ENCODE measurements at regions not wholly inside any gene's neighbourhood (a gene's known extent, or its start where the extent isn't known, plus 50 kb on each side); places are given as distances from the start of the nearest gene placed in this dataset.

DNA sequence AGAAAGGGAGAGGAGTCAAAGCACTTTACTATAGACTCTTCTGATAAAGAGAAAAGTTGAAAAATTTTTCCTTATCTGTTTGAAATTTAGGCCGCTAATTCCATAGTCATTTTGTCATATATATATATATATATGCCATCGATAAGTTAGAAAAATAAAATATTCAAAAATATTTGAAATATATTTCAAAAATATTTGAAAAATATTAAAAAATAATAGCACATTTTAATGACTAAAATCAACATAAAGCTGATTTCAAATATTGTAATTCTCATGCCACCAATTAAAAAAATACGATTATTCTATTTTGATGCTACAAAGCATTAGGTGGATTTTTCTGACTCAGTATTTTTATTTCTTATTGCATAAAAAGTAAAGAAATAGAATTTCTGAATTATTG lies 87.1 kb downstream of the KIF2B start:
- H4K20me1 ChIP-seq (ENCODE audit: insufficient read depth), result no peaks in the 10 kb centered on the region
- CTCF ChIA-PET, result no interaction called here
- no peaks in the 10 kb centered on the region for H3K4me1 ChIP-seq (ENCODE audit: control insufficient read depth in 1 of 2, insufficient read depth in 2 of 2, low read length in 2 of 2)
- no peak overlapping the region for H2AFZ ChIP-seq (ENCODE audit: low read depth, low read length, poor library complexity, severe bottlenecking)
- DNase-seq (ENCODE audit: low read depth, low spot score) (no peak), ATAC-seq (no peak)
- no peaks in the 10 kb centered on the region for H3K36me3 ChIP-seq (ENCODE audit: control insufficient read depth in 1 of 2, insufficient read depth in 2 of 2, low read length in 2 of 2)
- H3K9me2 ChIP-seq (ENCODE audit: insufficient read depth), result no peaks in the 10 kb centered on the region
- H3K27ac ChIP-seq (ENCODE audit: low read depth, low read length), result no peak overlapping the region
- H3K27me3 ChIP-seq (ENCODE audit: insufficient read depth, low read length), result no peaks in the 10 kb centered on the region
- intact Hi-C loops (cut with micrococcal nuclease), result no loop called here
- no TSS peak for BruUV-seq (replicated peaks)
- H3K4me3 ChIP-seq (replicated peaks in 1 of 2; ENCODE audit: low read depth in 1 of 2, low read length in 2 of 2), result no peak overlapping the region
- peaks cover 39 to 45% of the 10 kb centered on the region in 2 experiments for H3K9me3 ChIP-seq (ENCODE audit: control insufficient read depth in 1 of 2, insufficient read depth in 1 of 2, low read depth in 1 of 2, low read length in 2 of 2)
- RAD21 ChIA-PET (ENCODE audit: low non-redundant PET in 1 of 2, low total read pairs in 2 of 2, uncharacterized antibody in 2 of 2, unreplicated experiment in 2 of 2), result no interaction called here
- TF ChIP-seq, protein P1, sequence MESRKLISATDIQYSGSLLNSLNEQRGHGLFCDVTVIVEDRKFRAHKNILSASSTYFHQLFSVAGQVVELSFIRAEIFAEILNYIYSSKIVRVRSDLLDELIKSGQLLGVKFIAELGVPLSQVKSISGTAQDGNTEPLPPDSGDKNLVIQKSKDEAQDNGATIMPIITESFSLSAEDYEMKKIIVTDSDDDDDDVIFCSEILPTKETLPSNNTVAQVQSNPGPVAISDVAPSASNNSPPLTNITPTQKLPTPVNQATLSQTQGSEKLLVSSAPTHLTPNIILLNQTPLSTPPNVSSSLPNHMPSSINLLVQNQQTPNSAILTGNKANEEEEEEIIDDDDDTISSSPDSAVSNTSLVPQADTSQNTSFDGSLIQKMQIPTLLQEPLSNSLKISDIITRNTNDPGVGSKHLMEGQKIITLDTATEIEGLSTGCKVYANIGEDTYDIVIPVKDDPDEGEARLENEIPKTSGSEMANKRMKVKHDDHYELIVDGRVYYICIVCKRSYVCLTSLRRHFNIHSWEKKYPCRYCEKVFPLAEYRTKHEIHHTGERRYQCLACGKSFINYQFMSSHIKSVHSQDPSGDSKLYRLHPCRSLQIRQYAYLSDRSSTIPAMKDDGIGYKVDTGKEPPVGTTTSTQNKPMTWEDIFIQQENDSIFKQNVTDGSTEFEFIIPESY (IDR thresholded peaks at IDR 0.05; ENCODE audit: extremely low read depth, insufficient replicate concordance, low read length), result no peak
- no peak for TF ChIP-seq CEBPB (IDR thresholded peaks at IDR 0.05; ENCODE audit: low read depth)
- no peak for TF ChIP-seq POLR2AphosphoS5 (IDR thresholded peaks at IDR 0.05; ENCODE audit: low read depth, low read length)
- no peak for TF ChIP-seq ELF1 (IDR thresholded peaks at IDR 0.05; ENCODE audit: borderline replicate concordance, low read depth)
- no peak for TF ChIP-seq EZH2 (IDR thresholded peaks at IDR 0.05)
- no peak for TF ChIP-seq FOSL1 (IDR thresholded peaks at IDR 0.05; ENCODE audit: low read depth)
- TF ChIP-seq, protein P2, sequence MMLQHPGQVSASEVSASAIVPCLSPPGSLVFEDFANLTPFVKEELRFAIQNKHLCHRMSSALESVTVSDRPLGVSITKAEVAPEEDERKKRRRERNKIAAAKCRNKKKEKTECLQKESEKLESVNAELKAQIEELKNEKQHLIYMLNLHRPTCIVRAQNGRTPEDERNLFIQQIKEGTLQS (IDR thresholded peaks at IDR 0.05), result no peak
- no peak overlapping the region for H3K4me2 ChIP-seq (ENCODE audit: low read length)
- POLR2A ChIA-PET, result no interaction called here
- no peaks in the 10 kb centered on the region for H3K79me2 ChIP-seq (ENCODE audit: insufficient read depth, low read length)
- no peak overlapping the region for H3K9ac ChIP-seq (ENCODE audit: low read length)

DNA sequence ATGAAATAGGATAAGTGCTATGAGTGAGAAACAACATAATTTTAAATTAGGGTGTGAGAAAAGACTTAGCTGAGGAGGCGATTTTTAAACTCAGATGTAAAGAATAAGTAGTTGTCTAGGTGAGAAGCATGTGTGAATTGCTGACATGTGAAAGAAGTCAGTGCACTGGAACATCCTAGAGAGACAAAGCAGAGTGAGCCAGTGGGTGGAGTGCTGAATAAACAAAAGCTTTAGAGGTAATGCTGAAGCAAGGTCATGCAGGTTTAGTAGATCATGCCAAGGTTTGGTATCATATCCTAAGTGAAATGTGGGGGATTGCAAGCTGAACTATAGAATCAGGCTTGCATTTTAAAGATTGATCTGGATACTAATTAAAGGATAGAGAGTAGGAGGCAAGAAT lies 89.4 kb downstream of the KIF2B start:
- no peak overlapping the region for H2AFZ ChIP-seq (ENCODE audit: low read depth, low read length, poor library complexity, severe bottlenecking)
- no peak overlapping the region for H3K27ac ChIP-seq (ENCODE audit: low read depth, low read length)
- TF ChIP-seq SIN3A (IDR thresholded peaks at IDR 0.05; ENCODE audit: low read depth) (no peak), POLR2AphosphoS5 (IDR thresholded peaks at IDR 0.05; ENCODE audit: low read depth, low read length) (no peak), SRF (IDR thresholded peaks at IDR 0.05; ENCODE audit: low read depth) (no peak)
- TF ChIP-seq, protein P3, sequence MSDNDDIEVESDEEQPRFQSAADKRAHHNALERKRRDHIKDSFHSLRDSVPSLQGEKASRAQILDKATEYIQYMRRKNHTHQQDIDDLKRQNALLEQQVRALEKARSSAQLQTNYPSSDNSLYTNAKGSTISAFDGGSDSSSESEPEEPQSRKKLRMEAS (IDR thresholded peaks at IDR 0.05), result no peak
- no peak for DNase-seq (ENCODE audit: low read depth, low spot score)
- ChIA-PET RAD21 (ENCODE audit: low non-redundant PET in 1 of 2, low total read pairs in 2 of 2, uncharacterized antibody in 2 of 2, unreplicated experiment in 2 of 2) (no interaction called here), POLR2A (no interaction called here), CTCF (no interaction called here)
- ATAC-seq, result no peak
- H3K79me2 ChIP-seq (ENCODE audit: insufficient read depth, low read length), result no peaks in the 10 kb centered on the region
- no peak overlapping the region for H3K9ac ChIP-seq (ENCODE audit: low read length)
- intact Hi-C loops (cut with micrococcal nuclease), result no loop called here
- no peak overlapping the region for H3K4me2 ChIP-seq (ENCODE audit: low read length)
- H3K9me3 ChIP-seq (ENCODE audit: control insufficient read depth in 1 of 2, insufficient read depth in 1 of 2, low read depth in 1 of 2, low read length in 2 of 2), result peaks cover 30 to 35% of the 10 kb centered on the region in 2 experiments
- H4K20me1 ChIP-seq (ENCODE audit: insufficient read depth), result no peaks in the 10 kb centered on the region
- no peaks in the 10 kb centered on the region for H3K9me2 ChIP-seq (ENCODE audit: insufficient read depth)
- no peaks in the 10 kb centered on the region for H3K4me1 ChIP-seq (ENCODE audit: control insufficient read depth in 1 of 2, insufficient read depth in 2 of 2, low read length in 2 of 2)
- H3K36me3 ChIP-seq (ENCODE audit: control insufficient read depth in 1 of 2, insufficient read depth in 2 of 2, low read length in 2 of 2), result no peaks in the 10 kb centered on the region
- BruUV-seq (replicated peaks), result no TSS peak
- H3K27me3 ChIP-seq (ENCODE audit: insufficient read depth, low read length), result no peaks in the 10 kb centered on the region
- no peak overlapping the region for H3K4me3 ChIP-seq (replicated peaks in 1 of 2; ENCODE audit: low read depth in 1 of 2, low read length in 2 of 2)
